HG03521 (cell line): ENCODE measurements at regions not wholly inside any gene's neighbourhood (a gene's known extent, or its start where the extent isn't known, plus 50 kb on each side); places are given as distances from the start of the nearest gene placed in this dataset.
"Not testable (repeated sequence)": the region's sequence is repeated elsewhere in the genome, so short reads cannot be mapped to it uniquely, and the experiment has no call there.

ENCODE experiments used
- ATAC-seq: cut with Tn5 transposase; IDR thresholded peaks from one replicate; pipeline ENCODE4 v1.9.1; 2021; ENCODE audit warnings: mild to moderate bottlenecking, moderate library complexity; ENCODE audit not compliant: unreplicated experiment

DNA sequence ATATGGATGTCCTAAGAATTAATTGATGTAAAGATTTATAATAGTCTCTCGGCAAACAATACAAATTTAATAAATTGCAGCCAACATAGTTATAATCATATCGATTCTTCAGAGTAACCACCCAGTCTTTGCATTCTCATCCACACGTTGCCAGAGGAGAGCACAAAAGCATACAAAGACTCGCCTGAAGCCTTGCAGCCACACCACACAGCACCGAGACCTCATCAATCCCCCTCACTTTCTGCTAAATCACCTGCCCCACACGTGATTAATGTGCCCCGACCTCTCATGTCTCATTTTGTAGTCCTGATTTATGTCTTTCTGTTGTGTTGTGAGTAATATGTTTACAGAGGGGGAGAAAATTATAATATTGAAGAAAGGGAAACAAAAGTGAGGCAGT is 510.4 kb downstream of the TRIML1 start:
- ATAC-seq: no peak

DNA sequence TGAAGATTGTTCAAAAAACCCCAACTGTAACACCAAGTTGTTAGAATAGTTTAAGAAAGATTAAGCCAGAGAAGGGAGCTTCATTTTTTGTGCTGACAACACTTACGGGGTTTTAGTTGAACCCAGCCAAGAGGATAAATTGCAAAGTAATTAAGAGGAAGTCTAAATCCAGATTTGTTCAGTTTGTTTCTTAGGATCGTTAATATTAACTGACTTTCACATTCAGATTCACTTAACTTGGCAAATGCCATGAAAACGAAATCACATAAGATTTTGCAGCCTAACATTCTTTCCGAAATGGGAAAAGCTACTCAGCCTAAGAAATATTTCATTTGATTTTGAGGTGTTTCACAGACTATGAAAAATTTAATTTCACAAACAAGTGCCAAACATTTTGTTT is 511.3 kb downstream of the TRIML1 start:
- ATAC-seq: no peak

DNA sequence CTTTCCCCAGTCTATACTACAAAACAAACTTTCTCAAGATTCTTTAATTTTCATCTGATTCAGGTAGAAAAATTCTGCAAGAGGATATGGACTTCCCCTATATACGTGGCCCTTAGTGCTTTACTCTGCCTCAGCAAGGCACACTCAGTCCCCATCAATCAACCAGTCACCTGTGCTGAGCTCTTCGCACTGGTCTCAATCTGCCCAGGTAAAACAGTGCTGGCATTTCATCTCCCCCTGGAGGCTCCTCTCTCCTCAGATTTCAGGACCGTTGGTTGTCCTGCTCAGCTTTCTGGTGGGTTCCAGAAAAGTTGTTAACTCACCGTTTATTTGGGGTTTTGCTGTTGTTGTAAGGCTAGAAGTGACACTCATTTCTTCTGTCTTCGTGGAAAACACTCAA is 518.1 kb downstream of the TRIML1 start:
- ATAC-seq: no peak

DNA sequence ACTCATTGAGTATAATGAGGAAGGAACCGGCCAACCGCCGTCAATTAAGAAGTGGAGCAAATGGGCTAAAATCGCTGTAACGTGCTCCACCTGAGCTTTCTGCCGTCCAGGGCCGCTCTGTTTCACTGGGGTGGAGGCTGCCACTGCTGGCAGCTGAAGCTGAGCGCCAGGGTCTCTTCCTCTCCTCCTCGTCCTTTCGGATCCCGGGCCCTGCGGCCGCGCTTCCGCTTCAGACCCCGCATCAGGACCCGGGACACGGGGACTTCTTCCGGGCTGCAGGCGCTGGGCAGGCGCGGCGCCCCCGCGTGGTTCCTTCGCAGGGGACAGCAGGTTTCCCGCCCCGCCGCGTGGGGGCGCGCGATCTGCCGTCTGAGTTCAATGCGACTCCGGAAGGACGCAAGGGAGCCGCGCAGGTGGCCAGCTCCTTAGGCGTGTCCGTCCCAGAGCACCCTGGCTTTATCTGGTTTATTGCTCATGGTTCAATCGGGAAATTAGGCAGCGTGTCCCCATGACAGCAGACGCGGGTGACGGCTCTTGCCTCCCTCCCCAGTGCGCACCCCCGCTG is 519.8 kb downstream of the TRIML1 start:
- no peak for ATAC-seq

DNA sequence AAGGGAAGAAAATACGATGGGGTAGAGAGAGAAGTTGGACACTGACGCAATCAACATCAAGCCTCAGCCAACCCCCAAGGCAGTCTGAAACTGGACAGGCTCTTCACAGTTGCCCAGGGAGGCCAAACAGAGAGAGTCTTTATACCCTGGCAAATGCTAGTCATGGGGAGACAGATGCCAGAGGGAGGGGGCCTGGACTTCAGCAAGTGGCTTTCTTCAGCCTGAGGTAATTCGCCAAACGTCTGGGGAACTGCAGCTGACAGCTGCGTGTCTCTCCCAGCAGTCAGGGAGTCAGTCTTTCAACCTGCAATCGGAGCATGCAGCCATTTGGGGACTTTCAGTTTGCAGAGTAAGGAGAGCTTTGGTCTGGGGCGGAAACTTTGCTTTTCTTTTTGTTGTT is 521.6 kb downstream of the TRIML1 start:
- ATAC-seq: no peak

DNA sequence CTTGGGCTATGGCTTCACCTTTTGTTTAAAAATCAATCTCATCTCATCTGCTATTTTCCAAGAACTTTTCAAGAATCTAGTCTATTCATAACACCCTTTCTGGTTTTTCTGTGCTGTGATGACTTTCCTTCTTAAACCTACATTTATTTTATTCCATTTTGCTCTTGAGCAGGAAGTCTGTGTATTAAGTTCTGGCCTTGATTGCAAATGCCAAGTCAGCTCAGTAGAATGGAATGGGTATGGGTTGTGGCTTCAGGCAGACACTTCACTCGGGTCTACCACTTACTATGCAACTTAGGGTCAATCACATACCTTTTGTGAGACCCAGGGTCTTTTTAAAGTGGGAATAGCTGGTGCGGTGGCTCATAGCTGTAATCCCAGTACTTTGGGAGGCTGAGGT is 522.3 kb downstream of the TRIML1 start:
- ATAC-seq: no peak

DNA sequence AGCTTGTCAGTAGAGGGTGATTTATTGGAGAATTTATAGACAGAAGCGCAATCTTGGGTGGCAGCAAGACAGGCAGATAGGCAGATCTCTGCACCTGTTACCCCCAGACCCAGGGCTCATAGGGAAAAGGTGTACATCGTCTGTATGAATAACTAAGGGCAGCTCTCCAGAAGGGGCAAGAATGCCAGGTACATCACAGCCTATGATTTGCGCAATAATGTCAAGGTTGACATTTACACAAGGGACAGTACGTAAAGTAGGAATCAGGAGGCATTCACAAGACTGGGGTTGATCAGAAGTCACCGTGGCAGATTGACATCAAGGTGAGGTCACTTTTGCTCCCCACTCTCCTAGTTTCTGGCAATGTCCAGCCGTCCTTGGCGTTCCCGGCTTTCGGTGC is 524.1 kb downstream of the TRIML1 start:
- no peak for ATAC-seq

DNA sequence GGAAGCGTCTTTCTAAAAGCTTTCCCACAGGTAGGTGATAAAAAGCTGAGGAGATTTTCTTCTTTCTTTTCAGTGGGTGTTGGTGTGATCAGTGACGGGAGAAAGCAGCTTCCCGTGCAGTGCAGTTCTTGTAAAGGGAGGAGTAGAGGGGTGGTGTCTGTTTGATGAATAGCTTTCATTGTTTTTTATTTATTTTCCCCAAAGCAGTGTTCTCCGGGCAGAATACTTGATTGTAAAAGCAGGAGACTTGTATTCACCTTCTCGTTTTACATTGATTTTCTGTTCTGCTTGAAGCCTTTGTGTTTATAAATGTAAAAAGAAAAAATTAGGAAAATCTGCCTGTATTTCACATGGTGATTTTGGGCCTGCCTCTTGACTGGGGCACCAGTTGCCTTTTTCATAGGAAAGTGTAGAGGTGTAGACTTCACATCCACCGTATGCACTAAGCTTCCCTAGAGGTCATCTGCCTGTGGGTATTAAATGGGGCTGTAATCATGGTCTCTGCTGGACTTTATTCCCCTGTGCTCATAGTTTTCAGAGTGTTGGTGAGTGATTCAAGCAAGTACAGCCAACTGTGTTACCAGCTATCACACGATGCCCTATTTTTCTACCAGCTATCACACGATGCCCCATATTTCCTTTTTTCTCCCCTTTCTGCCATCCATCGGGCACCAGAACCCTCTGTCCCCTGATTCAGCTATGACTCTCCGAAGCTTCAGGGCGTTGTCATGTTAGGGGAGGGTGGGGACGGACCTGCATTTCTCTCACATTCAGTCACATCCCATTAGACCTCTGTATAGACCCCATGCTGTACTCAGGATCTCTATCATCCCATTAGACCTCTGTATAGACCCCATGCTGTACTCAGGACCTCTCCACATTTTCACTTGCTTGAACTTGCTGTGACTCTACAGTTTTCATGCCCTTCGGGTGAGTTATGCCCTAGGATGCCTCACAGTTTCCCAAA is 526.5 kb downstream of the TRIML1 start:
- ATAC-seq: no peak

DNA sequence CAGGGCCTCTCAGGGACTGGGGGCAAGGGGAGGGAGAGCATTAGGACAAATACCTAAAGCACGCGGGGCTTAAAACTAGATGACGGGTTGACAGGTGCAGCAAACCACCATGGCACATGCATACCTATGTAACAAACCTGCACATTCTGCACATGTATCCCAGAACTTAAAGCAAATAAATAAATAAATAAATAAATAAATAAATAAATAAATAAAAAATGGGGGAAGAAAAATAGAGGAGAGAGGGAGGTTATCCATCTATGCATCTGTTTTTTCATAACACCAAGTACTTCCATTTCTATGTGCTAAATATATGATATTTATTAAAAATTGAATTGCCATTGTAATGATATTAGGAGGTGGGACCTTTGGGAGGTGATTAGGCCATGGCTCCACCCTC is 539.5 kb downstream of the TRIML1 start:
- ATAC-seq: not testable (repeated sequence)

DNA sequence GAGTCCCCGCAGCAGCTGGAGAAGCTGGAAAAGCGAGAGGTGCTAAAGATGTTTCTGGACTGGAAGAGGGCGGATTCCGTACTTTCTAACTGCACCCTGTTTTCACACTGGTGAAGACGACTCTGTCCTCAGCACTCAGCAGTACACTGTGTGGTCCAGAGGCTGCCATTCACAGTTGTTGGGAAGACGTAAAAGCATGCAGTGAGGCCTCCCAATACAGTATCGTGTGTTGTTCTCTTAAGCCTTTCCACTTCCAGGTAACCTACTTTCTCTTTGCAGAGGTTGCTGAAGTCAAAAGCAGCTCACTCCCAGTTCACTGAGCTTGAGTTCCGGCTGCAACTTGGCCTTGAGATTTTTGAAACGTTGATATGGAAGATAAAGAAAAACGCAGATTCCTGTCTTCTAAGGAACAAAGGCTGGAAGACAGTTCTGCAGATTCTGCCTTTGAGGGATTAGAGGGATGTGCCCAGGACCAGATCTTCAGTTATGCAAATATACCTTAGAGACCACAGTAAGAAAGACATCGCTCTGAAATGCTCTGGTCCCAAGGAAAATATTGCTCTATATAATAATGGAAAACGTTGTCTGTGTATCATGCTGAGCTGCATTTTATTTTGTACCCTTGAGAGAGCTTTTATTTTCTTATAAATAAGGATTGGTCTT is 540.9 kb downstream of the TRIML1 start:
- no peak for ATAC-seq

DNA sequence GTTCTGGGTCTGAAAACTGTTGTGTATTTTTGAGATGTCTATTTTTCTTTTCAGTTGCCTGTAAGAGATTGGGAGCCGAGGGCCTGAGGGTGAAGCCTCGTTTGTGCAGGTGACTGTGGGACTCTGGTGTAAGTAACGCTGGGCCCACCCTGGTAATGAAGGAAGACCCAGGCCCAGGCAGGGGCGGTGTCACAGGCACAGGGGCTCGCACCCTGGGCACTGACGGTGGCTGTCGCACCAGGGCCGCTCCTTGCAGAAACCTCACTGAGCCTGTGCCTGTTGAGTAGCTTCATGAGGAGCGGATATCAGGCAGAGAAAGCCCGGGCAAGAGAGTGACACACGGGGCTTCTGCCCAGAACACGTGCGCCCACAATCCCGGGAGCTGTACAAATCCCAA is 541.4 kb downstream of the TRIML1 start:
- ATAC-seq: no peak

DNA sequence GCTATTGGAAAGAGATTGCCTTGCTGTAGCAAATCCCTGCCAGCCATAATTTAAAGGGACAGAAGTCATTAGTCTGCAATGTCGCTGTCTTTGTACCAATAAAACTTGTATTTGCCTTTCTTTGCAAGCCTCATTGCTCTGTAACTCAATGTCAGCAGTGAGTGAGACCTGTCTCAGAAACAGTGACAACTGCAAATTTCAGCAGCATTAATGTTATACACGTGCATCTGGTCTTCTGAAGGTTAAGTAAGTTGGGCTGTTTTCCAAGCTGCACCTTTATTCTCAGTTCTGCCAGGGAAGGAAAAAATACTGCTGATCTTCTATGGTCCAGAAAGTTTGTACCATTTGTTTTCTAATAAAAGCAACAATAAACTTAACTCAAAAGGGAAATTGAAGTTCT is 543.1 kb downstream of the TRIML1 start:
- no peak for ATAC-seq

DNA sequence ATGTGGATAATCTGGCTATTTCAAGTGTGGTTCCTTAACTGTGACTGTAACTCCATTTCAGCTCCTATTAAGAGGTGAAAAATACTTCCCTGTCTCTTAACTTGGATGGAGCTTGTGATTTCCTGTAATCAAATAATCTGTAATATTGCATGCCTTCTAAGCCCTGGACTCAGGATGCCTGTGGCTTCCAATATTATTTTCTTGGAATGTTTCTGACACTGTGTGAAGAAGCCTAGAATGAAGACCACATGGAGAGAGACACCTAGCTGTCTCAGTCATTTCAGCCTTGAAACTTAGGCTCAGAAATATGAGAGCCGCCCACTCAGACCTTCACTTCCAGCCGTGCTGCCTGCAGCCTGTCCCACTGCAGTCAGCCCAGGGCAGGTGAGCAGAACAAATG is 544.3 kb downstream of the TRIML1 start:
- no peak for ATAC-seq

DNA sequence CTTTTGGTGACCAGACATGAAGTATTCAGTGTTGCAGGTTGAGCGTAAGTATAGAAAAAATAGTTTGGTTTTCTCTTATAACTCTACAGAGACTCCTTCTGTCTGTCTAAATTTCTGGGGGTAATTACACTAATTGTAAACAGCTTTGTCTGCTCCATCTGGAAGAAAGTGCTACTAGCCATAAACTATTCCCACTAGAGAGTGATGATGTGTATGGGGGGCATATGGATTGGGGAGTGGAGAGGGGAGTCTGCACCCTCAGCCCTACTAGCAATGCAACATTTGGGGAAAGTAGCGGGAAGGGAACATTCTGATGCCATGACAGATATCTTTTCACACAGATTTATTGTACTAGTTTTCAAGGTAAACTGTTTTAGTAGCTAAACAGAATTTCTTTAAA is 549.7 kb downstream of the TRIML1 start:
- ATAC-seq: no peak

DNA sequence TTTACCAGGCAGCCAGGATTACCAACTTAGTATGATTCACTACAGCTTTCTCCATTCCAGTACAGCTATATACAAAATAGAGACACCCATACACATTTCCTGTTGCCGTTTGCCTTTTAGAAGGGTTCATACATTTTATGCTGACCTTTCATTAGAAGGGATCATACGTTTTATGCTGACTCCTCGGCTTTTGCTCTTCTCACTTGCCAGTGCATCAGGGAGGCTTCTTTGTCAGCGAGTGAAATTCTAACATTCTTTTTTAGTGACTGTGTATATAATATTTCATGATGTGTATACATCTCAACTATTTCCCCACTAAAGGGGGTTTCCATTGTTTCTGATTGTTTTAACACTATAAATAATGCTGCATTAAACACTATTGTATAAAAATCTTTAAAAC is 552.6 kb downstream of the TRIML1 start:
- no peak for ATAC-seq

DNA sequence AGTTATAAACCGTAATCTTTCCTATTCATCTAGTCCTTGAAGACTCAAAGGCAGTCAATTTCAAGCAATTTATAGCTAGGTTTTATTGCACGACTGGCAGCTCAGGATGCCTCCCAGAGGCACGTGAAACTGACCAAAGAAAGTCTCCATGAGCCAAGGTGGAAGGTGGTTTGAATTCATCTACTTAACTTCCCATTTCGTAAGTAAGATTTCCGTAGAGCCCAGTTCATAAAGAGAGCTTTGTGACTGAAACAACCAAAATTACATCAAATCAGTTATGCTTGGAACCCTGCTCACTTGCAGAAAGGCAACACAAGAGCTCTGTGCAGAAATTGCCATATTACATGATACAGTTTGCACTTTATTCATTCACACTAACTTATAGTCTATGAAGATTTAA is 556.0 kb downstream of the TRIML1 start:
- ATAC-seq: no peak

DNA sequence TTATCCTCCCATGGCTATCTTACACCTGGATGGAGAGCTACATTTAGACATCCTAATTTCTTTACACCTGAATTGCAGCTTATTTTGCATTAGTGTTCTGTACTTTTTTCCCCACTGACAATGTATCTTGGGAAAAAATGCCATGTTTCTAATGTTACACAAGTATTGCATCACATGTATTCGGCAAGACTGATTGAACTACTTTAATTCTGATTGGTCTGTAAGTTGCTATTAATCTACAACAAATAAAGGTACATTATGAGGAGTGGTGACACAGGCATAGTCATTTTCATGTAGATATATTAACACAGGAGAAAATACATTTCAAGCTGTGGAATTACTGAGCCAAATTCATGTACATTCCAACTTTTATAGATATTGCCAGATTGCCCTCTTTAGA is 558.0 kb downstream of the TRIML1 start:
- ATAC-seq: no peak

DNA sequence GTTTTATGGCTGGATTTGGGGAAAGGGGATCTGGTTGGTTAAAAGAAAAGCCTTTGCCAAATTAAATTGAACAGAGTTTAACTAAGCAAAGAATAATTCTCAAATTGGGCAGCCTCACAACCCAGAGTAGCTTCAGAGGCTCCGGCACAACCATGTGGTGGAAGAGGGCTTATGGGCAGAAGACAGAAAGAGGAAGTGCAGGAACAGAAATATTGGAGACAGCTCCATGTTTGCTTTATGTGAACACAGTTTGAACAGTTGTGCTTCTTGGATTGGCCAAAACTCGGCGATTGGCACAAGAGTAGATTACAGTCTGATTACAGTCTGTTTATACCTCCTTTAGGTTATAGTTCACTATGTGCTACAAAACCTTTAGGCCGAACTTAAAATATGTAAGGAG is 562.7 kb downstream of the TRIML1 start:
- ATAC-seq: no peak

DNA sequence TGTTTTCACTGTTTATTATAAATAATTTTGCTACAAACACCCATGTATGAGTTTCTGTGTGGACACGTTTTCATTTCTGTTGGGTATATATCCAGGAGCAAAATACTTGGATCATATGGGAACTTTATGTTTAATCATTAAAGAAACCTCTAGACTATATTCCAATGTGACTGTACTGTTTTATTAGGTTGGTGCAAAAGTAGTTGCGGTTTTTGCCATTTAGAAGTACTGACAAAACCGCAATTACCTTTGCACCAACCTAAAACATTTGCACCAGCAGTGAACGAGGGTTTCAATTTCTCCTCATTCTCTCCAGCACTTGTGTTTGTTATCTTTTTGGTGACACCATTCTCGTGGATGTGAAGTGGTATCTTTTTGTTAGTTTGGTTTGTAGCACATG is 565.0 kb downstream of the TRIML1 start:
- ATAC-seq: no peak

DNA sequence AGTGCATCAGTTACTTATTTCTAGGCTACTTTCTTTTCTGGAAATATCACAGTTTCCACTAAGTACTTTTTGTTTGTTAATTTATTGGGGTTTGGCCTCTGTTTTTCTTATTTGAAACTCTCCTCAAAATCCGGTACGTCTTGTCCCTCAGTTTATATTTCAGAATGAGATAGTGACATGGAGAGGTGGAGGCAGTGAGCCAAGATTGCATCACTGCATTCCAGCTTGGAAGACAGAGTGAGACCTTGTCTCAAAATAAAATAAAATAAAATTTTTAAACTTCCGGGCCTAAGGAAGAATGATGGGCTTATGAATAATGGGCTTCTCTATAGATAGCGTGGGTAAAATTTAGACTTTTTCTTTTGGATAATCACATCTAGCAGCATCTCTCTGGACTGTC is 567.8 kb downstream of the TRIML1 start:
- no peak for ATAC-seq

DNA sequence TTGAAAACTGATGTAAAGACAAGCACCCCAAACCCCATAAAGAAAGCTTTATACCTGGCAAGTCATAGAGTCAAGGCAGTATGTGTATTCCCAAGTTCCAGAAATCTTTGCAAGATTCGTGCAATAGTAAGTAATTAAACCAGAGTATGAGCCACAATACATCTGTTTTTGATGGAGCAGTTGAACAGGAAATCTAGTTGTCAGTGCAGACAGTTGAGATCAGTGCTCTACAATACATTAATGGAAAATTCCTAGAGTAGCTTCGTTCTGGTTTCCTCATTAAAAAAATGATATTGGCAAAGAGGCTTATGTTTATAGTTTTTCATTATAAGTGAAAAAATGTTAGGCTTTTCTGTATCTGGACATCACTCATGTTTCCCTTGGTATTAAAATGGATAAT is 575.3 kb downstream of the TRIML1 start:
- ATAC-seq: no peak

DNA sequence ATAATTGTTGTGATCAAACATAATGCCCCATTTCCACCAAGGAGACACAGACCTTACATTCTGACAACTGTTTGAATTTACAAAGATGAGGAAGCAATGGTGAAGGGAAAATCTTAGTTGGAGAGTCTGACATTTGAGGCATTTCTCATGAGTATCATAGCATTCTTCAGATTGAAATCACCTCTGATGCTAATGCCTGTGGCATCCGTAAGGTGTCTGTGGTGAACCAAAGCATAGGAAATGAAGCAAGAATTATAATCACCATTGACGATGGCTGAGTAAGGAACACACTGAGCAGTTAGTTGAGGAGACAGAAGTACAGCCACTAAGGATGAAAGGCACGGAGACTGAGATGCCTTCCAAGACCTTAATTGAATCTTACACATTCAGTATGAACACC is 575.7 kb downstream of the TRIML1 start:
- no peak for ATAC-seq
